Iris pigment epithelial cell (primary cell): ENCODE measurements at regions not wholly inside any gene's neighbourhood (a gene's known extent, or its start where the extent isn't known, plus 50 kb on each side); places are given as distances from the start of the nearest gene placed in this dataset.

Source experiments
- DNase-seq: peaks from one replicate; pipeline ENCODE4 v3.0.0-alpha.2; 2011; ENCODE audit warnings: low read depth

DNA sequence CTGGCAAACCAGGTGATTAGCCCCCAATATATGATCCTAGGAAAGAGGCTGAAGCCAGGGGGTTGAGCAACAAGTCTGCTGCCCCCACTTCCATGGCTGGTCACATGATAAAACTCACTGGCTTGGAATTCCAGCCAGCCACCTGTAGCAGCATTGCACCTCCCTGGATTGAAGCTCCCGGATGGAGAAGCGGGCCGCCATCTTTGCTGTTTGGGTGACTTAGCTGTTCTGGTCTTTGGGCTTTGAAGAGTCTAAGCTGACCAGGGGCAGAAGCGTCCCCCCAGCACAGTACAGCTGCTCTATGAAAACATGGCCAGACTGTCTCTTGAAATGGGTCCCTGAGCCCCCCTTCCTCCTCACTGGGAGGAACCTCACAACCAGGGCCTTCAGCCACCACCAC is 610.2 kb downstream of the ANXA1 start:
- no peak for DNase-seq

DNA sequence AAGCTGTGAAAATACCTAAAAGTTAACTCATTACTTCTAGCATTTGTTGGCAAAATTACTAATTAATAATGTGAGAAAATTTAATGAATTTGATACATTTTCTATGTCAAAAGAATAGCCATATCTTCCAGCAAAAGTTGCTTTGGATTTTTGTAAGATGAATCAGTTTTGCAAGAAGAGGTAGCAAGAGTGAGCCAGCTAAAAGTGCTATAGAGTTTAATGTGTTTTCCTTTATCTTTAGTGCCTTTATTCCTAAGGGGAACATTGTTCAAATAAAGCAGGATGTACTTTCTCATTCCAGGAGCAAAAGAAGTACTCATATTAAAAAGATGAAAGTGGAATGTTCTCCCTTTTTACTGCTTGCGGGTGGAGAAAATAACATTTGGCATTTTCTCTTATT is 622.2 kb downstream of the ANXA1 start:
- DNase-seq = peak; percentile 50

DNA sequence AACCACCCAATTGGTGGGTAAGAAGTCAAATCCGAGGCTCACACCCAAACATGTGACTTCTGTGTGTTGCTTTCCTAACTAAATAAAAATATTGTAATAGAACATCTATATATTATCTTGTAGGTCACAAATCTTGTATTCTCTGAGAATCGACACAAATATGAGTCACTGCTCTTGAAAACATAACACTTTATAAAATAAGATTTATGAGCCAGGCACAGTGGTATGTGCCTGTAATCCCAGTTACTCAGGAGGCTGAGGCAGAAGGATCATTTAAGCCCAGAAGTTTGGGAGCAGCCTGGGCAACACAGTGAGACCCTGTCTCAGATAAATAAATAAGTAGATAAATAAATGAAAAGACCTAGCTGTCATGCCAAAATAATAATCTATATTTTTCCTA is 624.1 kb downstream of the ANXA1 start:
- peak; percentile 80 for DNase-seq

DNA sequence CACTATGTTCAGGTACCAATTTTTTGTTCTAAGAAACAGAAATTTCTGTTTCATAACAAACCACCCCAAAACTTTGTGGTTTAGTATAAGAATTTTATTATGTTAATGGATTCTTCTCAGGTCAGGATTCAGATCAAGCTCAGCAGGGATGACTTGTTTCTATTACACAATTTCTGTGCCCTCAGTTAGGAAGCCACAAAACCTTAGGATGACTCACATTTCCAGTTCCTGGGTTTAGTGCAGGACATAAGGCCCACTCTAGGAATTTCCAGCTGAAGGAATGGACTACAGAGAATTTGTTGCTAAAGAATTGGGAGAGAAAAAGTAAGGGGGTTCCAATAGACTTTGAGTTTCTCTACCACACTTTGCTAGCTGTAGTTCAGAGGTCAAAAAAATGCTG is 629.3 kb downstream of the ANXA1 start:
- DNase-seq = peak; percentile 98

DNA sequence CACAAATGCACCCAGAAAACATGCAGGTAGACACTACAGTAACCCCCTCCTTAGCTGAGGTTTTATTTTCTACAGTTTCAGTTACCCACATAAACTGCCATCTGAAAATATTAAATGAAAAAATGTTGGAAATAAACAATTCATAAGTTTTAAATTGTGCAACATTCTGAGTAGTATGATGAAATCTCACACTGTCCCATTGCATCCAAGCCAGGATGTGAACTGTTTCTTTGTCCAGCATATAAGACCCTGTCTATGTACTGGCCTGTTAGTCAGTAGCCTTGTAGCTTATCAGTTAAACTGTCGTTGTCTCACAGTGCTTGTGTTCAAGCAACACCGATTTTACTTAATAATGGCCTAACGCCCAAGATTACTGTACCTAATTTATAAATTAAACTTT is 630.5 kb downstream of the ANXA1 start:
- peak; percentile 89 for DNase-seq

DNA sequence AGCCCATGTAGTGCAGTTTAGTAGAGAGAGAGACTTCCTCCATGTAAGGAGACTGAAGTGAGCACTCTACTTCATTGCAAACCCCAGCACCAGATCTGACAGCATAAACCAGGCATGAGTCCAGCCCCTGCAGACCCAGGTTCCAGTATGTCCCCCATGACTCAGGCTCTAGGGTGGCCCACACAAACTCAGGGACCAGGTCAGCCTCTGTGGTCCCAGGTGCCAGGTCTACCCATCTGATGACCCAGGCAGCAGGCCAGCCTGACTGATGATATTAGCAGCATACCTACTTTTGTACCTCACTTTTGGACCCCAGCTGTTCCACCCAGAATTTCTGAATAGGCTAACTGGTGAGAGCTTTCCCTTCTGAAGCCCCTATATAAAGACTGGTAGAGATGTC is 647.8 kb downstream of the ANXA1 start:
- DNase-seq = no peak

DNA sequence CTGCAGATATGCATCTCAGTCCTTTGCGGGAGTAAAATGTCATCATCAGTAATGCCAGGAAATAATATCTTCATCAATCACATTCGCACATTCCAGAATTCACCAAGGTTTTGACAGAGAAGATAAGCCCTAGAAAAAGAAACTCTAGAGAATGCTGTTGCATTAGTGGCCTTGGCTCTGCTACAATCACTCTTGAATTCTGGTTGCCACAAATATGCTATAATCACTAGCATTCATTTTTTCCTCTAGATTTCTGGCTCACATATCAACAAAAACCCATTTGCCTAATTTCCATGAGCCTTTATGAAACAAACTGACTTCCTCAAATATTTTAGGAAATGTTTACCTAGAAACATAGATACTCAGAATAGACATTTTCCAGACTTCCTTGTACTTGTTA is 653.4 kb downstream of the ANXA1 start:
- DNase-seq = peak; percentile 90

DNA sequence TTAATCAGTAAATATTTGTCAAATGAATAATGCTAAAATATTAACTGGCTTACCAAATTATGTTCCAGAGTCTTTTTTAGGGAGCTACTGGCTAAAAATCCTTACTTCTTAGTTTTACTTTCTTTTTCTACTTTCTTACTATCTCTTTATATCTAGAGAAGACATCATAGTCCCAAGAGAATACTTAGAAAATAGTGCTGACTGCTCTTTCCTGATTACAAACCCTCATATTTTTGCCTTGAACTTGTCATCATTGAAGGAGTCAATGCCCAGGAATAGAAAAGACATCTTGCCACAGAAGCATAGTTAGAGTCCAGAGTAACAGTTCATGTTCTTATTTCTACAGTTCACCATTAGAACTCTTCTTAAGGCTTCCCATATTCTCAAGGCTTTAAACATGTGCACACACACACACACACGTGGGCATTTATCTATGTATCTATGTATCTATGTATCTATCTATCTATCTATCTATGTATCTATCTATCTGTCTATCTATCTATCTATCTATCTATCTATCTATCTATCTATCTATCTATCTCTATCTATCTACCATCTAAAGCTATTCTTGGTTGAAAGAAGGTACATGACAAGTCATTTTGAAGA is 654.3 kb downstream of the ANXA1 start:
- DNase-seq = no peak

DNA sequence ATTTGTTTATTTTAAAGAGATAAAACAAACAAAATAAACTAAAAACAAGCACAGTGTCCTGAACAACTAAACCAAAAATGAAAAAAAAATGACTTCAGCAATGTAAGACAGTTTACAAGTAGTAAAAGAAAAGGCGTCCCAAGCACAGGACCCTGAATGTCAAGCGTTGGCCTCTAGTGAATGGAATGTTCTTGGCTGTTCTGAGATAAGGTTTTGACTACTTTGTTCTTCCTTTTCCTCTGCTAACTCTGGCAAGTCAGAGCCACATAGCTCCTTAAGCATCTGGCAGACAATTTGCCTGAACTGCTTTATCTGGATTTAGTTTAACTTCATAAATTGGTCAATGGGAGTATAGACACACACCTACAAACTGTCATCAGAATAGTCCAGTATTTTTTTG is 655.2 kb downstream of the ANXA1 start:
- peak; percentile 79 for DNase-seq

DNA sequence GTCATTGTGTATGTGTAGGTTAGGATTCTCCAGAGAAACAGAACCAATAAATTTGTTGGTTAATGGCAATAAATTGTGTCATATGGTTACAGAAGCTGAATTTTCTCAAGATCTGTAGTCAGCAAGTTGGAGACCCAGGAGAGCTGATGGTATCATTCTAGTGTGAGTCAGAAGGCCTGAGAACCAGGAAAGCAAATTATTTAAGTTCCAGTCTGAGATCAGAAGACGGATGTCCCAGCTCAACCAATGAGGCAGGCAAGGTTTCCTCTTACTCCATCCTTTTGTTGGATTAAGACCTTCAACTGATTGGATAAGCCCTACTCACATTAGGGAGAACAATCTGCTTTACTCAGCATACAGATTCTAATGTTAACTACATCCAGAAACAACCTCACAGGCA is 656.3 kb downstream of the ANXA1 start:
- DNase-seq = peak; percentile 90

DNA sequence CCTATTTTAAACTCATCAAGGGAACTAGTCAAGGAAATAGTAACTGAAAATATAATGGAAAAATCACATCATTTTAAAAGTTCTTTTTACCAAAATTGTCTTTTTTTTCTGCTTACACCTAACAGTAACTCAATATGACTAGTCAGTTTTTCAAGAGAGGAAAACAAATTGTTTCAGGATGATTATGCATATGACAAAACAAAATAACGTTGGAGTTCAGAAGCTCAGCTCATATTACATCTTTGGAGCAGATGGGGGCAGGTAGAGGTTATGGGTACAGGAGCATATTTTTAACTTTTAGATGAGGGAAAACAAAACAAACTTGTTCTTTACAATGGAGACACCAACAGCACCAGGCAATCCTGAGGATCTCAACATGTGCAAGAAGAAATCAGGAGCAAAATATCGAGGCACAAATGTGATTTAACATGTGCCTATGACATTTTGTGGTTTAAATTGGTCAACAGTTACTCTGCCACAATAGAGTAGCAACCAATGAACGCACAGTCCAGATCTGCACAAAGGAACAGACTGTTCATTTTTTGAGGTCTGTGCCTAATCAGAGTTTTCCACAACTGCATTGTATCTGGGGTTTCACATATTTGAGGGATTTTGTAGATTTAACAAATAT is 659.0 kb downstream of the ANXA1 start:
- DNase-seq = peak; percentile 96

DNA sequence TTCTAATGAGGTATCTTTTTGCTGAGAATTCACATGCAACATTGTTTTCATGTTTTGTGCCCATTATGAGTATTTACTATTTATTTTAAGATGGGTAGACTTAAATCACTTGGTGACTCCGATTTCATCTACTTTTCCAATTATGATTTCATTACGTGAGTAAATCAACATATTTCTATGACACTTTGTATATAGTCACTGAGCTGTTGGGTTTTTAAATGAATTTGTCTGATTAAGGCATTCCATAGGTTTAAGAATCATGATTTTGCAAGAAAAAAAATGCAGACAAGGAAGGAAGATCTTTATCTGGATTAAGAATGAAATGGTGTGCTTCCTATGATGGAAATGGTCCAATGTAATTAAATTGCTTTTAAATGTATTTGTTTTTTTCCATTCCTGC is 661.9 kb downstream of the ANXA1 start:
- DNase-seq = peak; percentile 28

DNA sequence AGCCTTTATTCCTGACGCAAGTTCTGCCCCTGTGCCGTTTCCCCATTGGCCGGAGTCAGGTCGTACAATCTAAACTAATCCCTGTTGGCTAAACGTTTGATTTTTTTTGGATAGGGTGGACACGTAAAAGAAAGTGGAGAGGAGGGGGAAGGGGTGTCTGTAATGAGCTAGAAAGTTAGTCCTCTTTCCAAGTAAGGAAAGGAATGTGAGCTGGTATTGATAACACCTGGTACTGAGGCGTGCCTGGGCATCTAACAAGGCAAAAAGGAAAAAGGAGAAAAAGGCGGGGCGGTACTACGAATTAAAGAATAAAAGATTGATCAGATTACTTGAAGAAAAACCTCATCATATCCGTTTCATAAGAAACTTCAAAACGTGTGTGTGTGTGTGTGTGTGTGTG is 665.2 kb downstream of the ANXA1 start:
- DNase-seq = no peak

DNA sequence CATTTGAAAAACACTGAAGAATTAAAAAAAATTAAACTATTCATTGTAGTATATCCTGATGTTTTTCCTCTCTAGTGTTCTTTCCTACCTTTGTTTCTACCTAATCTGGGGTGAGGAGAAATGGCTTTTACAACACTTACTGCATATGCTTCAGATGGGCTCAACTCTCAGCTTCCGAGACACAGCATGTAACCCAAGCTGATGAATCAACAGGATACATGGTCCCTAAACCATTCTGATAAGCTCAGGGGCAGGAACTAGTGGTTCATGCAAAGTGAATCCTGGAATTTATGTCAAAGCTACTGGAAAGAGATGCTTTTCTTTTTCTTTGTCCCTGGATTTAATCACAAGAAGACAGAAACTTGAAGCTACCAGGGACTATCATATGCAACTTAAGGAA is 672.5 kb upstream of the RORB start:
- DNase-seq = peak; percentile 78

DNA sequence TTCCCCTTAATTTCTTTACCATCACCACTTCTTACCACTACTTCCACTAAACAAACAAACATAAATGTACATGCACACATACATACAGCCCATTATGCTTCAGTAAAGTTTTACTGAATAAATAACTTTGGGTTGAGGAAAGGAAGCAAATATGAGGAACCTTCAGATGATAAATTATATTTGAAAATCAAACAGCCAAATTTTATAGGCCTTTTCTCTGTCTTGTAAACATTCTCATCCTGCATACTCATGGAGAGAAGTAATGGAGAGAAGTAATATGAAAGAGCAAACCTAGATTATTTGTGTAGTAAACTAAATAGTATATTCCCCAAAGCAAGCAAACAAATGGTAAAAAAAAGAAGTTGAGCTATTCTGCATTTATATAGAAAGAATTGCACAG is 658.3 kb upstream of the RORB start:
- no peak for DNase-seq

DNA sequence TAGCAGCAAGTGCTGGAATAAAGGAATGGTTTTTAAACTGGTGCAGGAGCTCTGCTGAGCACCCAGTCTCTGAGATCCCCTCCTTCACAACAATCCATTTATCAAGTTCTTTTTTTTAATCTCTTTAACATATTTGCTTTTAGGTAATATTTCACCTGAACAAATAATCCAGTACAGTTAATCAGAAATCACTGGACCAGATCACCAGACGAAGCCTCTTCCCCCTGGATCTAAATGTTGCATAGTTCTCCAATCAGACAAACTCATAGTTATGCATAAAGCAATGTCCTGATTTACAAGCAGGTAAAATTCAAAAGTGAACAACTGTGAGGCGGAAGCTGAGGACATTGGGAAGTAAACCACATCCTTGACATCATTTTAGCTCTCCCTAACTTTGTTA is 657.7 kb upstream of the RORB start:
- DNase-seq = no peak

DNA sequence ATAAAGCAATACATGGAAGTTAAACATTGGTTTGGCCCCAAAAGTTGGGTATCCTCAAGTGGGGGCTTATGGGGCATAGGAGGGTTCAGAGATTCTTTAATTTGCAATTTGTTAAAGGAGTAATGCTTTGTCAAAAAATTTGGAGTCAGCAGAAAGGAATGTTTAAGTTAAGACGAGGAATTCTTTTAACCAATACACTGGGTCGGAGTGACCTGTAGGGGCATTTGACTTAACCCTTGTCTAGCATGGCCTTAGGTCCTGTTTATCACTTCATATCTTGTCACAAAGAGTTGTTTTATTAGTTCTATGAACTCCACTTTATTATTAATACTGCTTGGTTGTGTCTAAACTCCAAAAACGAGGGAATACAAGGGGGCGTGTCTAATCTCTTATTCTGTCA is 656.1 kb upstream of the RORB start:
- no peak for DNase-seq

DNA sequence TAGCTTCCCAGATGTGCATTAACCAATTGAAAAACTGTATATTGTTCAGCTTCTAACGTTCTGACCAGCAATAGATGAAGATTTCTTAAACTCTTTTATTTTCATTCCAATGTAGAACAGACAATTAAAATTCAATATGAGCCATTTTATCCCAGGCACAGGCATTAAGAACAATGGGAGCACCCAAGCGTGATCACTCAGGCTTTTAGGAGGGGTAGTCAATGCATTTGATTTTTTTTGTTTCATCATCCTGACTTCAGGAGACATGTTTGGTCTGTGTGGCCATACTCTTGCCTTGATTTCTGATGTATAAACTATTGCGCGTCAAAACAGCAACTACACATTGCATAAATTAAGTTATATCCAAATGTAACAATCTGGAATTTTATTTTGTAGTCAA is 653.0 kb upstream of the RORB start:
- no peak for DNase-seq

DNA sequence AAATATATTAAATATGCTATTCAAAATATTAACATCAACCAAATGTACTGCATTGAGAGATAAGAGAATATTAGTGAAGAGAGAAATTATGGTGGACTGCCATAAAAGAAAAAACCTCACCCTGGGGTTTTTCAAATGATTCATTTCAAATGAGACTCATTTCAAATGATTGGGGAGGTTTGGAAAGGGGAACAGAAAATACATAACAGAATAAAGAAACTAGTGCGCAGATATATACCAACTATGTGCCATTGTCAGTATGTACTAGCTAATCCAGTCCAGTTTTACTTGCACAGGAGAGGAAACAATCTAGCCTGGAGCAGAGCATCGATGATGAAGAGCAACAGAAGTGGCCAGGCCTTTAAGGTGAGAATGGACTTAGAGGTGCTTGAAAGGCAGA is 651.6 kb upstream of the RORB start:
- DNase-seq = no peak

DNA sequence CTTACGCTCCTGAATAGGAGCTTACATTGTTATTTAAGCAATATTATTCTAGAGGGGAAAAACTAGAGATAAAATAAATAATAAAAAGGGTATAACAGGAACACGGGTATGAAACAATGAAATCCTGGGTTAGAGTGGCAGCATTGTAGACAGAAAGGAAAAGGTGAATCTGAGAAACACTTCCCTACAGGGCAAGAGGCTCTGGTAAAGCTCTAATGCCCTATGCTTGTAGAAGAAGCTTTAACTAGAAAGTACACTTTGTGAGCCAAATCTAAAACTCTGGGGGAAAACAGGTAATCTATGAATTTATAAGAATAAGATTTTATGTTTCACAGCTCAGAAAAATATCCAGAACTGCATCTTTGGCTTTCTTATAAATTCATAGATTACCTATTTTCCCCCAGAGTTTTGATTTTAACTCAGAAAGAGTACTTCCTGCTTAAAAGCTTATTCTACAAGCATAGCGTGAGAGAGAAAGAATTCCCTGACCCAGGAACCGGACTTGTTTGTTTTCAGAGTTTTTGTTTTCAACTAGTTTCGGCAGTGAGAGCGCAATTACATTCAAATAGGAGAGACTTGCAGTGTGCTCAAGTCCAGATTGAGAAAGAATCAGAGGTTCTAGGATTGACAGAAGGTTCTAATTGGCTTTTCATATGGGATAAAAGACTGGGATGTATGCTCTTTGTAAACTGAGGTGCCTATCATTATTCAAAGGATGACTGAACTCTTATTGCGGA is 651.0 kb upstream of the RORB start:
- DNase-seq = peak; percentile 28

DNA sequence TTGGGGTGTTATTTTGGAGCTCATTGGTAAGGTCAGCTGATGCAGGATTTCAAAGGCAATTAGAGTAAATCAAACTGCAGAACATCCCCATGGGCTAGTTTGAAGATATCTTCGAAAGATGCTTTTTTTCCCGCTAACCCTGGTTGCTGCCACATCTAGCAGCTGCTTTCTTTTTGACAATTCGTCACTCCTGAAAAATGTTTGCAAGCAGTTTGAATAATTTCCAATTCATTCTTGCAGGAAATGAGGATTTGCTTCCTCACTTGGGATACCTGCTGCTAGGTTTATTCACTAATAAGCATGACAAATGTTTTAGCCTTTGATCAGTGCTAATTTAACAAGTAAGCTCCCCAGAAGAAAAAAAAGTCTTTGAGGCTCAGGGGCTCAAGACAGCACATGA is 649.6 kb upstream of the RORB start:
- no peak for DNase-seq

DNA sequence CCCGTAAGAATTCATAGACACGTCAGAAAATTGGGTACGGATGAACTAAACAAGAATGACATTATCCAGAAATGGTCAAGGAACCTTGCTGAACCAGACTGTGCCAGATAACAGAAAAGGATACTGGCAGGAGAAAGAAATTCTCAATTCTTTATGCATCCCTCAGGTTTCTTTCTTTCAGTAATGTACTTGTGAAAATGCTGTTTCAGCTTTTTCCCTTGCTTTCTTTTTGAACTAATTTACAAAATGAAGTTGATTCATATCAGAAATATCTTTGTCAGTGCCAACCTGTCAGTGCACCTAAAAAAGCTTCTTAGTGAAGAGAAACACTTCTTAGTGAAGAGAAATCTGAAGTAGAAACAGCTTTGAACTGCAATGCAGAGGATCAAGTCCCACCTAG is 643.6 kb upstream of the RORB start:
- DNase-seq = no peak

DNA sequence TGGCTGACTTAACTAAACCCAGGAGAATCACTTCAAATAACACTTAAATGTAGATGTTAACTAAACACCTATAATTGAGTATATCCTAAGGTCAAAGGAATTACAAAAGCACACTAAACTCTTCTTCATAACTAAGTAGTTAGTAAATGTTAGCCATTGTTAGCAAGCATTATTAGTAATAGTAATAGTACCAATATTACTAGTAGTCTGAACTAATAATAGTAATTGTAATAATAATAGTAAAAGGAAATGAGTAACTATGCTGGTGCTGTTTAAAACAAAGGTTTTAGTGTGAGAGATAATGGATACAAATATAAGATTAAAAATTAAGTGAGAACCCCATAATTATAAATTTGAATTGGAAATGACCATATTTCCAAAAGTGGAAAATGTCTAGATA is 641.9 kb upstream of the RORB start:
- no peak for DNase-seq

DNA sequence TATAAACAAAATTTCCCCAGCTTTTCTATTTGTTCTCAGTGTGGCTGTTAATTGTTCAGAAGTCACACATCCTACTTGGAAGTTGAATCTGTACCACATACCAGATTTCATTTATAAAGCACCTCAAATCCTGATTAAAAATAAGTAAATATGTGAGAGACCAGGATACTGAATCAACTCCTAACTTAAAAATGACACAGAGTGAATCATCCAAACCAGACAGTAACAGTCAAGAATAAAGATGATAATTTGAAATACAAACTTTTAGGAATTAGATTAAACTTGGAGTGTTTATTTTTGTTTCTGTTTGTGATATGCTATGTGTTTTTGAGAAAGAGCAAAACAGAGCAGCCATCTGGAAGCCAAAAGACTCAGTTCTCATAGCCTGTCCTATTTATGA is 633.2 kb upstream of the RORB start:
- peak; percentile 50 for DNase-seq
